MCF 10A (cell line): ENCODE measurements at regions not wholly inside any gene's neighbourhood (a gene's known extent, or its start where the extent isn't known, plus 50 kb on each side); places are given as distances from the start of the nearest gene placed in this dataset.

Experiments used
- BruUV-seq: library from RNA; stranded (reverse); fragments of 400-500 nt; replicated peaks from 2 replicates; lab custom pipeline; 2021; lab: Mats Ljungman, UMichigan
- CTCF ChIA-PET: fragments of 300-600 bp; sonication (Branson Sonifier 250); formaldehyde crosslinking; extraction: SDS; loops from one replicate; lab custom pipeline; 2021; ENCODE audit warnings: antibody characterized with exemption, inconsistent platforms; lab: Yijun Ruan, JAX
- POLR2A ChIA-PET: fragments of 300-600, 350-650 bp; sonication (Branson Sonifier 250); formaldehyde crosslinking; extraction: SDS; loops from one replicate; lab custom pipeline; 2020; ENCODE audit warnings: antibody characterized with exemption, inconsistent platforms; lab: Yijun Ruan, JAX
- DNase-seq: peaks from one replicate; pipeline ENCODE4 v3.0.0-alpha.2; 2018; ENCODE audit not compliant: unreplicated experiment
- H3K27ac Mint-ChIP-seq: one replicate; pipeline ENCODE4 v1.8.0; 2022; ENCODE audit warnings: mild to moderate bottlenecking, low read depth, mixed read lengths; ENCODE audit not compliant: unreplicated experiment
- H3K27me3 Mint-ChIP-seq: one replicate; pipeline ENCODE4 v1.8.0; 2022; ENCODE audit warnings: mixed read lengths; ENCODE audit not compliant: insufficient read depth, unreplicated experiment
- H3K36me3 Mint-ChIP-seq: one replicate; pipeline ENCODE4 v1.8.0; 2022; ENCODE audit warnings: mild to moderate bottlenecking, moderate library complexity, mixed read lengths; ENCODE audit not compliant: insufficient read depth, unreplicated experiment
- H3K4me1 Mint-ChIP-seq: one replicate; pipeline ENCODE4 v1.8.0; 2022; ENCODE audit warnings: mixed read lengths; ENCODE audit not compliant: insufficient read depth, unreplicated experiment
- H3K4me3 Mint-ChIP-seq: one replicate; pipeline ENCODE4 v1.8.0; 2022; ENCODE audit warnings: mild to moderate bottlenecking, moderate library complexity, mixed read lengths; ENCODE audit not compliant: unreplicated experiment
- H3K9me3 Mint-ChIP-seq: one replicate; pipeline ENCODE4 v1.8.0; 2022; ENCODE audit warnings: mixed read lengths; ENCODE audit not compliant: unreplicated experiment
- intact Hi-C: fragments of 100-400 bp; cut with micrococcal nuclease; formaldehyde crosslinking; loops from 2 replicates; pipeline ENCODE4 v1.14.1; 2022
- TF ChIP-seq, protein P1 (sequence below): fragments of 200-600 bp; IDR thresholded peaks from one replicate; pipeline ENCODE4 v1.8.0; 2022; ENCODE audit warnings: antibody characterized with exemption, mild to moderate bottlenecking; ENCODE audit not compliant: unreplicated experiment

DNA sequence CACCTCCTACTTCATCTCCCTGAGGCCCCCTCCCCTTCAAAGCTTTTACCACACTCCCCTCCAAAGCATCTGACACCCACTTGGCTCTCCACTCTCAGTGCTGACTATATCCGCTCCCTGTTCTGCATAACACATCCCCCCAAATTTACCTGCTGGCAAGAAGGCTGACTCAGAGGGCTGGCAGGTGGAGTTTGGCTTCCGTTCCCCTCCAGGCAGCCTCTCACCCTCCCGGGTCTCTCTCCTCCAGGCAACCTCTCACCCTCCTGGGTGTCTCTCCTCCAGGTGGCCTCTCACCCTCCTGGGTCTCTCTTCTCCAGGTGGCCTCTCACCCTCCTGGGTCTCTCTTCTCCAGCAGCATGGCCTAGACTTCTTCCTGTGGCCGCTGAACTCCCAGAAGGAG is 562.1 kb downstream of the NPHP4 start:
- H3K27me3 Mint-ChIP-seq: peaks cover 19% of the 10 kb centered on the region
- DNase-seq: no peak
- CTCF ChIA-PET: interaction anchor here (0.6 kb wide), 1 partner anchor 80 kb away, joined by 3 read pairs; no protein-coding TSS in a partner anchor

DNA sequence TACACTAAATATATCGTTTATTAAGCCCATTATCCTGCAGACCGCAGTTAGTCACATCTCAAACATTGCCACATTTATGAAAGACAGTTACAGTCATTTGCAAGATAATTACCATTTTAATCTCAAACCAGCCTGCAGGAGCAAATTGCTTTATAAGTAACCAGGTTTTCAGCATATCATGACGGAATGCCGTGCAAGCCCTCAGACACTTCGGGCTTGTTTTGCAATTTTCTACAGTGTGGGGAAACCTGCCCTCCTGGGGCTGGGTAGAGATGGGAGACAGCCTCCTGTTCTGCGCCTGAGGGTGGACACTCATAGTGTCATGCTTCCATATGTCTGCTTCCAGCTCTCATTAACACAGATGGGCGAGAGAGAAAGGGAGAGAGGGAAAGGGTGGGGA is 563.9 kb downstream of the NPHP4 start:
- ChIA-PET POLR2A (interaction anchor here (0.6 to 3.4 kb wide), 4 partner anchors 17 to 74 kb away, joined by 3 to 12 read pairs (median 4); no protein-coding TSS in a partner anchor), CTCF (interaction anchor here (0.6 to 1.3 kb wide), 4 partner anchors 63 to 1044 kb away, joined by 3 to 7 read pairs (median 5); no protein-coding TSS in a partner anchor)
- no TSS peak for BruUV-seq
- peaks cover under 1% of the 10 kb centered on the region for H3K27me3 Mint-ChIP-seq
- intact Hi-C loops: loop anchor here (5.0 to 10.0 kb wide), 2 partner anchors 74 to 134 kb away; no protein-coding TSS in a partner anchor
- no peaks in the 10 kb centered on the region for H3K36me3 Mint-ChIP-seq
- DNase-seq: peak; percentile 90
- no peaks in the 10 kb centered on the region for H3K9me3 Mint-ChIP-seq
- peaks cover 49% of the 10 kb centered on the region for H3K4me1 Mint-ChIP-seq
- TF ChIP-seq, protein P1, sequence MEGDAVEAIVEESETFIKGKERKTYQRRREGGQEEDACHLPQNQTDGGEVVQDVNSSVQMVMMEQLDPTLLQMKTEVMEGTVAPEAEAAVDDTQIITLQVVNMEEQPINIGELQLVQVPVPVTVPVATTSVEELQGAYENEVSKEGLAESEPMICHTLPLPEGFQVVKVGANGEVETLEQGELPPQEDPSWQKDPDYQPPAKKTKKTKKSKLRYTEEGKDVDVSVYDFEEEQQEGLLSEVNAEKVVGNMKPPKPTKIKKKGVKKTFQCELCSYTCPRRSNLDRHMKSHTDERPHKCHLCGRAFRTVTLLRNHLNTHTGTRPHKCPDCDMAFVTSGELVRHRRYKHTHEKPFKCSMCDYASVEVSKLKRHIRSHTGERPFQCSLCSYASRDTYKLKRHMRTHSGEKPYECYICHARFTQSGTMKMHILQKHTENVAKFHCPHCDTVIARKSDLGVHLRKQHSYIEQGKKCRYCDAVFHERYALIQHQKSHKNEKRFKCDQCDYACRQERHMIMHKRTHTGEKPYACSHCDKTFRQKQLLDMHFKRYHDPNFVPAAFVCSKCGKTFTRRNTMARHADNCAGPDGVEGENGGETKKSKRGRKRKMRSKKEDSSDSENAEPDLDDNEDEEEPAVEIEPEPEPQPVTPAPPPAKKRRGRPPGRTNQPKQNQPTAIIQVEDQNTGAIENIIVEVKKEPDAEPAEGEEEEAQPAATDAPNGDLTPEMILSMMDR: no peak
- peak overlapping the region; percentile 3 for H3K4me3 Mint-ChIP-seq
- peak overlapping the region; percentile 10 for H3K27ac Mint-ChIP-seq

More for the DNA sequence above, 562.1 kb downstream of the NPHP4 start:
- TF ChIP-seq, protein P1: no peak
- peaks cover 33% of the 10 kb centered on the region for H3K4me1 Mint-ChIP-seq
- H3K36me3 Mint-ChIP-seq: no peaks in the 10 kb centered on the region
- POLR2A ChIA-PET: interaction anchor here (1.0 kb wide), 1 partner anchor 192 kb away, joined by 3 read pairs; no protein-coding TSS in a partner anchor
- no peak overlapping the region for H3K4me3 Mint-ChIP-seq
- BruUV-seq: no TSS peak
- no peaks in the 10 kb centered on the region for H3K9me3 Mint-ChIP-seq
- intact Hi-C loops: no loop called here
- H3K27ac Mint-ChIP-seq: no peak overlapping the region

DNA sequence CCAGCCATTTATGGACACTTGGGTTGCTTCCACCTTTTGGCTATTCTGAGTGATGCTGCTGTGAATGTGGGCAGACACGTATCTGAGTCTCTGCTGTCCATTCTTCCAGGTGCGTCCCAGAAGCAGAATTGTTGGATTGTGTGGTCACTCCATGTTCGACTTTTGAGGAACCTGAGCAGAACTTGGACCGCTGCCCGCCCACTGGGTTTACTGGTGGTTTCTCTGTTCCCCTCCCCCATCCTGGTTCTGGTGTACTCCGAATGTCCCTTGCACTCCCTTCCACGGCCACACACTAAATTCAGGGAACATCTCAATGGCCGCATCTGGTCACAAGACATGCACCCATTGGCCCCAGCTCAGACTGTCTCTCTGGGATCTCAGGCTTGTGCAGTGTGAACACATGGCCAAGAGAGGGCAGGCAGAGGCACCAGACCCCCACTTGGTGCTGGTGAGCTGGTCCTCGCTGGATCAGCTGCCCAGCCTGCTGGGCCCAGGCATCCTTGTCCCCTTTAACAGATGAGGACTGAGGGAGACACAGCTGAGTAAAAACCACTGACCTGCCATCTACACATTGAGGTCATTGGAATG is 565.1 kb downstream of the NPHP4 start:
- DNase-seq: no peak
- no TSS peak for BruUV-seq
- Mint-ChIP-seq H3K4me1 (peaks cover 62% of the 10 kb centered on the region), H3K4me3 (no peak overlapping the region), H3K27ac (no peak overlapping the region), H3K36me3 (no peaks in the 10 kb centered on the region), H3K27me3 (peaks cover 4% of the 10 kb centered on the region), H3K9me3 (no peaks in the 10 kb centered on the region)
- intact Hi-C loops: loop anchor here (5.0 to 10.0 kb wide), 2 partner anchors 75 to 132 kb away; no protein-coding TSS in a partner anchor
- CTCF ChIA-PET: no interaction called here
- TF ChIP-seq, protein P1: no peak
- POLR2A ChIA-PET: interaction anchor here (3.4 kb wide), 1 partner anchor 16 kb away, joined by 12 read pairs; no protein-coding TSS in a partner anchor
